ENCODE measurements at regions not wholly inside any gene's neighbourhood (a gene's known extent, or its start where the extent isn't known, plus 50 kb on each side); places are given as distances from the start of the nearest gene placed in this dataset.

DNA sequence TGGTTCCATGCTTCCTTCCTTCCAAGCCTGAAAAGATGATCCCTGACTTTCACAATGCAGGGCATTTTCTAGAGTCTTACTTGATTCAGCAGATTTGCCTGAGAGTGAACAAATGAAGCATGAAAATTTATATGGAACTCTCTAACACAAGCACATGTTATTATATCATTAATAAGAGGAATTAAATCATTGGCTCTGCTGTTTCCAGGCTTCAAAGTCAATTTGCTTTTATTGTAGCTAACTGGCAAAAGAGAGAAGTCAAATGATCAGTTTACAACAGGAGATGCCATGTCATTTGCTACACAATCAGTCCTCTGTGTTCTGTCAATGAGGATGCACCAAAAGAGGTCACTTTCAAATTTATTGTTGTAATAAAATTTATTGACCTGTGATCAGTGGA is 101.5 kb upstream of the UGT8 start (continued):
- TF ChIP-seq KDM1A (IDR thresholded peaks at IDR 0.05; ENCODE audit: borderline replicate concordance, low read length) = no peak

DNA sequence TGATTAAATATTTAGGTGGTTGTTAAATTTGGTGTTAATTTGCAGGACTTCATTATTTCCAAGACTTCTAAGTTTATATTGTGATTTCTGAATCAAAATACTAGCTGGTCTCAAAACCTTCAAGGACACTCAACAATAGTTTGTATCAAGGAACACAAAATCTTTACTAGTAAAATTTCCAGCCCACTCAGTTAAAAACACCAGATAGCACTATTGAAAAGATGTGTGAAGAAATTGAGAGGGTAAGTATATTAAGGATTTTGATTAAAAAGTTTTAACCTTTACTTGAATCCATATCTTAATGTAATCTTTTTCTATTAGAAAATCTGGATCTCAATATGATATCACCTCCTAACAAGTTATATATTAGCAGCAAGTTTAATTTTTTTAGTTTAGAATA is 89.3 kb upstream of the UGT8 start:
- H3K4me2 ChIP-seq (ENCODE audit: insufficient read depth in 1 of 2, low read depth in 2 of 2, low read length in 2 of 2) = no peak overlapping the region
- no peak overlapping the region for H3K4ac ChIP-seq (replicated peaks; ENCODE audit: insufficient read length, low read depth, low read length)
- no peaks in the 10 kb centered on the region for H3K79me2 ChIP-seq (ENCODE audit: control insufficient read depth in 1 of 2, insufficient read depth in 2 of 2, low read length in 2 of 2)
- CTCF ChIA-PET (ENCODE audit: partially characterized antibody) = interaction anchor here (1.5 to 2.5 kb wide), 2 partner anchors 155 to 190 kb away, joined by 4 to 6 read pairs; no protein-coding TSS in a partner anchor
- H3K23ac ChIP-seq (ENCODE audit: insufficient read length) = no peak overlapping the region
- H3K36me3 ChIP-seq (ENCODE audit: control insufficient read depth in 2 of 4, insufficient read depth in 4 of 4, low read length in 3 of 4) = no peaks in the 10 kb centered on the region
- H3K23me2 ChIP-seq (ENCODE audit: low read depth, low read length) = no peaks in the 10 kb centered on the region
- H2AK5ac ChIP-seq (ENCODE audit: low read depth, low read length) = no peak overlapping the region
- DNase-seq (ENCODE audit: low read depth in 1 of 2, low spot score in 2 of 2) (no peak), FAIRE-seq (no peak)
- no peak overlapping the region for H3K27ac ChIP-seq (ENCODE audit: low read depth, low read length)
- H3K4me1 ChIP-seq (replicated peaks in 1 of 4; ENCODE audit: control insufficient read depth in 3 of 4, insufficient read depth in 4 of 4, low read length in 3 of 4) = no peaks in the 10 kb centered on the region; a peak in 1 of 7 replicates
- H3K27me3 ChIP-seq (replicated peaks in 1 of 4; ENCODE audit: control insufficient read depth in 3 of 4, extremely low read depth in 1 of 4, insufficient read depth in 3 of 4, low read length in 3 of 4) = no peaks in the 10 kb centered on the region
- no peak overlapping the region for H2BK20ac ChIP-seq (ENCODE audit: low read length)
- H2AFZ ChIP-seq (ENCODE audit: low read length) = no peak overlapping the region
- H4K5ac ChIP-seq (ENCODE audit: insufficient read length, low read depth, low read length) = no peak overlapping the region
- H4K91ac ChIP-seq (replicated peaks; ENCODE audit: insufficient read length, low read length) = no peak overlapping the region
- H2BK15ac ChIP-seq (ENCODE audit: low read length) = no peak overlapping the region
- no peaks in the 10 kb centered on the region for H4K20me1 ChIP-seq (replicated peaks in 1 of 2; ENCODE audit: control insufficient read depth in 1 of 2, insufficient read depth in 2 of 2, low read length in 2 of 2)
- no peak overlapping the region for H3K4me3 ChIP-seq (ENCODE audit: extremely low read depth in 1 of 4, insufficient read depth in 2 of 4, low read depth in 3 of 4, low read length in 4 of 4)
- POLR2A ChIA-PET (ENCODE audit: partially characterized antibody) = interaction anchor here (1.1 to 1.7 kb wide), 2 partner anchors 8 to 13 kb away, joined by 4 to 8 read pairs; no protein-coding TSS in a partner anchor
- H2BK120ac ChIP-seq (replicated peaks; ENCODE audit: low read depth, low read length) = no peak overlapping the region
- no peaks in the 10 kb centered on the region for H3K79me1 ChIP-seq (ENCODE audit: low read depth, low read length)
- H3K9ac ChIP-seq (replicated peaks in 1 of 4; ENCODE audit: extremely low read depth in 1 of 4, low read depth in 3 of 4, low read length in 3 of 4) = no peak overlapping the region
- H2BK12ac ChIP-seq (ENCODE audit: low read depth, low read length) = no peak overlapping the region
- H3K56ac ChIP-seq (replicated peaks; ENCODE audit: insufficient read length, low read depth, low read length) = no peak overlapping the region
- no peaks in the 10 kb centered on the region for H3K9me3 ChIP-seq (ENCODE audit: insufficient read depth in 2 of 2, low read depth in 1 of 2, low read length in 1 of 2)
- H4K8ac ChIP-seq (ENCODE audit: extremely low read depth, insufficient read depth, low read length) = no peak overlapping the region
- no peak overlapping the region for H2BK5ac ChIP-seq (ENCODE audit: low read depth, low read length)
- no peak overlapping the region for H3K14ac ChIP-seq (ENCODE audit: insufficient read length)
- no peak overlapping the region for H3K18ac ChIP-seq (ENCODE audit: extremely low read depth, low read length)
- TF ChIP-seq SRF (IDR thresholded peaks at IDR 0.05; ENCODE audit: low read depth, low read length) (no peak), JUND (IDR thresholded peaks at IDR 0.05; ENCODE audit: low read length) (no peak), TBP (IDR thresholded peaks at IDR 0.05; ENCODE audit: low read depth, low read length) (no peak), SUZ12 (IDR thresholded peaks at IDR 0.05; ENCODE audit: low read length) (no peak)
- TF ChIP-seq, protein P1, sequence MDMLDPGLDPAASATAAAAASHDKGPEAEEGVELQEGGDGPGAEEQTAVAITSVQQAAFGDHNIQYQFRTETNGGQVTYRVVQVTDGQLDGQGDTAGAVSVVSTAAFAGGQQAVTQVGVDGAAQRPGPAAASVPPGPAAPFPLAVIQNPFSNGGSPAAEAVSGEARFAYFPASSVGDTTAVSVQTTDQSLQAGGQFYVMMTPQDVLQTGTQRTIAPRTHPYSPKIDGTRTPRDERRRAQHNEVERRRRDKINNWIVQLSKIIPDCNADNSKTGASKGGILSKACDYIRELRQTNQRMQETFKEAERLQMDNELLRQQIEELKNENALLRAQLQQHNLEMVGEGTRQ (IDR thresholded peaks at IDR 0.05; ENCODE audit: low read length) = no peak

Measured in H1 (cell line).